H1 (cell line): ENCODE measurements at regions not wholly inside any gene's neighbourhood (a gene's known extent, or its start where the extent isn't known, plus 50 kb on each side); places are given as distances from the start of the nearest gene placed in this dataset.

Source experiments
- CTCF ChIA-PET: fragments of 300-600 bp; sonication (Branson Sonifier 250); formaldehyde crosslinking; loops from one replicate; lab custom pipeline; 2021; ENCODE audit not compliant: partially characterized antibody; lab: Charles Lee
- POLR2A ChIA-PET: fragments of 300-600 bp; sonication (Branson Sonifier 250); formaldehyde crosslinking; loops from one replicate; lab custom pipeline; 2021; ENCODE audit warnings: inconsistent platforms; ENCODE audit not compliant: partially characterized antibody; lab: Charles Lee
- DNase-seq, 2 experiments: peaks; one replicate each; pipeline versions ENCODE4 v3.0.0 to v3.0.0-alpha.2; 2010 to 2022; ENCODE audit warnings: low spot score in 2 of 2, low read depth in 1 of 2, mixed read lengths in 1 of 2
- FAIRE-seq: peaks from 2 replicates; lab custom pipeline; 2011; peaks lifted over from hg19 to GRCh38; lab: Jason Lieb, UNC
- H2AFZ ChIP-seq: 2 replicates; pipeline ENCODE4 v1.8.1; 2012; ENCODE audit warnings: low read length, inconsistent platforms
- H2AK5ac ChIP-seq: 2 replicates; pipeline ENCODE4 v1.6.1; 2013; ENCODE audit warnings: low read depth, low read length
- H2BK120ac ChIP-seq: replicated peaks from 2 replicates; pipeline ENCODE3; 2013; ENCODE audit warnings: low read depth, low read length, inconsistent platforms
- H2BK12ac ChIP-seq: 2 replicates; pipeline ENCODE4 v1.6.1; 2013; ENCODE audit warnings: low read depth, low read length
- H2BK15ac ChIP-seq: 2 replicates; pipeline ENCODE4 v1.6.1; 2013; ENCODE audit warnings: low read length
- H2BK20ac ChIP-seq: 2 replicates; pipeline ENCODE4 v1.6.1; 2013; ENCODE audit warnings: low read length
- H2BK5ac ChIP-seq: 2 replicates; pipeline ENCODE4 v1.6.1; 2013; ENCODE audit warnings: low read depth, low read length
- H3K14ac ChIP-seq: 2 replicates; pipeline ENCODE4 v1.6.1; 2013; ENCODE audit warnings: inconsistent platforms; ENCODE audit not compliant: insufficient read length
- H3K18ac ChIP-seq: 2 replicates; pipeline ENCODE4 v1.6.1; 2013; ENCODE audit warnings: low read length; ENCODE audit errors: extremely low read depth
- H3K23ac ChIP-seq: 2 replicates; pipeline ENCODE4 v1.6.1; 2013; ENCODE audit warnings: inconsistent platforms; ENCODE audit not compliant: insufficient read length
- H3K23me2 ChIP-seq: 2 replicates; pipeline ENCODE4 v1.6.1; 2013; ENCODE audit warnings: low read depth, low read length
- H3K27ac ChIP-seq: 2 replicates; pipeline ENCODE4 v1.6.1; 2011; ENCODE audit warnings: low read depth, low read length, inconsistent platforms
- H3K27me3 ChIP-seq, 4 experiments: replicated peaks in 1 of 4; 1 replicate in 1 of 4; 2 replicates in 3 of 4; pipeline versions ENCODE4 v1.6.1 to v1.8.1; 2011 to 2013; ENCODE audit warnings: low read length in 3 of 4, mild to moderate bottlenecking in 3 of 4, inconsistent platforms in 2 of 4, mixed read lengths in 2 of 4, moderate library complexity in 1 of 4; ENCODE audit not compliant: control insufficient read depth in 3 of 4, insufficient read depth in 3 of 4; ENCODE audit errors: extremely low read depth in 1 of 4
- H3K36me3 ChIP-seq, 4 experiments: 2 replicates each; pipeline versions ENCODE4 v1.6.1 to v1.8.1; 2011 to 2013; ENCODE audit warnings: mild to moderate bottlenecking in 4 of 4, low read length in 3 of 4, moderate library complexity in 2 of 4, control low read depth in 1 of 4, inconsistent platforms in 1 of 4; ENCODE audit not compliant: insufficient read depth in 4 of 4, control insufficient read depth in 2 of 4
- H3K4ac ChIP-seq: replicated peaks from 2 replicates; pipeline ENCODE3; 2013; ENCODE audit warnings: low read length, low read depth, mixed read lengths, inconsistent platforms; ENCODE audit not compliant: insufficient read length
- H3K4me1 ChIP-seq, 4 experiments: replicated peaks in 1 of 4; 1 replicate in 1 of 4; 2 replicates in 3 of 4; pipeline versions ENCODE4 v1.6.1 to v1.8.1; 2011 to 2013; ENCODE audit warnings: low read length in 3 of 4, inconsistent platforms in 2 of 4, mixed read lengths in 1 of 4; ENCODE audit not compliant: insufficient read depth in 4 of 4, control insufficient read depth in 3 of 4
- H3K4me2 ChIP-seq, 2 experiments: 2 replicates each; pipeline versions ENCODE4 v1.6.1 to v1.8.1; 2011 to 2013; ENCODE audit warnings: low read depth in 2 of 2, low read length in 2 of 2, control low read depth in 1 of 2, inconsistent platforms in 1 of 2, mild to moderate bottlenecking in 1 of 2; ENCODE audit not compliant: insufficient read depth in 1 of 2
- H3K4me3 ChIP-seq, 4 experiments: fragments of 200-600, 300-600 bp in 1 of 4; sonication (generic), shearing (Covaris generic), sonication (Bioruptor Twin) in 1 of 4; 2 replicates each; pipeline versions ENCODE4 v1.5.1 to v1.8.1; 2011 to 2016; ENCODE audit warnings: low read length in 4 of 4, low read depth in 3 of 4, control low read depth in 2 of 4, inconsistent platforms in 2 of 4, mild to moderate bottlenecking in 2 of 4, mixed read lengths in 1 of 4, moderate library complexity in 1 of 4; ENCODE audit not compliant: insufficient read depth in 2 of 4; ENCODE audit errors: extremely low read depth in 1 of 4
- H3K56ac ChIP-seq: replicated peaks from 2 replicates; pipeline ENCODE3; 2013; ENCODE audit warnings: low read depth, mild to moderate bottlenecking, mixed read lengths, low read length, inconsistent platforms; ENCODE audit not compliant: insufficient read length
- H3K79me1 ChIP-seq: 2 replicates; pipeline ENCODE4 v1.6.1; 2013; ENCODE audit warnings: low read depth, low read length, control low read depth
- H3K79me2 ChIP-seq, 2 experiments: 2 replicates each; pipeline versions ENCODE4 v1.6.1 to v1.8.1; 2012 to 2013; ENCODE audit warnings: low read length in 2 of 2, mild to moderate bottlenecking in 2 of 2, inconsistent platforms in 1 of 2; ENCODE audit not compliant: insufficient read depth in 2 of 2, control insufficient read depth in 1 of 2
- H3K9ac ChIP-seq, 4 experiments: replicated peaks in 1 of 4; 1 replicate in 1 of 4; 2 replicates in 3 of 4; pipeline versions ENCODE4 v1.6.1 to v1.8.1; 2011 to 2013; ENCODE audit warnings: low read depth in 3 of 4, low read length in 3 of 4, control low read depth in 2 of 4, mild to moderate bottlenecking in 2 of 4, moderate library complexity in 2 of 4, inconsistent platforms in 1 of 4; ENCODE audit errors: extremely low read depth in 1 of 4
- H3K9me3 ChIP-seq, 2 experiments: 2 replicates each; pipeline versions ENCODE4 v1.6.1 to v1.8.1; 2012 to 2013; ENCODE audit warnings: mild to moderate bottlenecking in 2 of 2, moderate library complexity in 2 of 2, control low read depth in 1 of 2, inconsistent platforms in 1 of 2, low read depth in 1 of 2, low read length in 1 of 2, mixed read lengths in 1 of 2; ENCODE audit not compliant: insufficient read depth in 2 of 2
- H4K20me1 ChIP-seq, 2 experiments: replicated peaks in 1 of 2; 2 replicates each; pipeline versions ENCODE3 to v1.8.1; 2011 to 2013; ENCODE audit warnings: inconsistent platforms in 2 of 2, low read length in 2 of 2, mild to moderate bottlenecking in 1 of 2; ENCODE audit not compliant: insufficient read depth in 2 of 2, control insufficient read depth in 1 of 2
- H4K5ac ChIP-seq: 2 replicates; pipeline ENCODE4 v1.6.1; 2013; ENCODE audit warnings: low read length, low read depth, mixed read lengths, inconsistent platforms; ENCODE audit not compliant: insufficient read length
- H4K8ac ChIP-seq: 2 replicates; pipeline ENCODE4 v1.8.0; 2013; ENCODE audit warnings: mild to moderate bottlenecking, moderate library complexity, low read length, inconsistent platforms; ENCODE audit not compliant: insufficient read depth; ENCODE audit errors: extremely low read depth
- H4K91ac ChIP-seq: replicated peaks from 2 replicates; pipeline ENCODE3; 2013; ENCODE audit warnings: low read length, mixed read lengths, inconsistent platforms; ENCODE audit not compliant: insufficient read length
- BCL11A ChIP-seq, 2 experiments: IDR thresholded peaks; one replicate each; pipeline ENCODE4 v1.6.1; 2011; ENCODE audit warnings: low read depth in 2 of 2, low read length in 2 of 2, mild to moderate bottlenecking in 2 of 2
- CTBP2 ChIP-seq: IDR thresholded peaks from 2 replicates; pipeline ENCODE4 v1.7.0; 2011; ENCODE audit warnings: borderline replicate concordance, mild to moderate bottlenecking, moderate library complexity, mixed read lengths, low read length; ENCODE audit not compliant: insufficient read depth, insufficient read length
- EGR1 ChIP-seq: IDR thresholded peaks from 2 replicates; pipeline ENCODE4 v1.6.1; 2011; ENCODE audit warnings: low read depth, low read length, borderline replicate concordance
- GABPA ChIP-seq: IDR thresholded peaks from 2 replicates; pipeline ENCODE4 v1.6.1; 2011; ENCODE audit warnings: mild to moderate bottlenecking, low read length, moderate library complexity, borderline replicate concordance; ENCODE audit not compliant: insufficient read depth
- RAD21 ChIP-seq, 2 experiments: IDR thresholded peaks in 1 of 2; conservative IDR thresholded peaks in 1 of 2; 2 replicates each; pipeline ENCODE4 v1.6.1; 2011; ENCODE audit warnings: low read depth in 2 of 2, low read length in 2 of 2, improper control_type of control experiment in 1 of 2, inconsistent platforms in 1 of 2, mild to moderate bottlenecking in 1 of 2, moderate library complexity in 1 of 2
- RFX5 ChIP-seq: IDR thresholded peaks from 2 replicates; pipeline ENCODE4 v1.6.1; 2011; ENCODE audit warnings: low read depth, low read length, improper control_type of control experiment, borderline replicate concordance
- SRF ChIP-seq: IDR thresholded peaks from 2 replicates; pipeline ENCODE4 v1.6.1; 2011; ENCODE audit warnings: mild to moderate bottlenecking, low read depth, low read length, moderate library complexity
- WGBS, 2 experiments: shearing (Covaris generic) in 1 of 2; methylation state at CpG; one replicate each; pipeline versions ENCODE4 v1.1.6 to v1.1.7; 2013 to 2015; ENCODE audit warnings: low lambda C conversion rate in 2 of 2, mixed read lengths in 2 of 2, inconsistent platforms in 1 of 2, low coverage in 1 of 2, missing lambda C conversion rate in 1 of 2; ENCODE audit not compliant: insufficient replicate concordance in 2 of 2, insufficient coverage in 1 of 2, insufficient read length in 1 of 2; ENCODE audit errors: extremely low coverage in 1 of 2, missing lambda C conversion rate in 1 of 2; 5-methylcytosine and 5-hydroxymethylcytosine counted together

DNA sequence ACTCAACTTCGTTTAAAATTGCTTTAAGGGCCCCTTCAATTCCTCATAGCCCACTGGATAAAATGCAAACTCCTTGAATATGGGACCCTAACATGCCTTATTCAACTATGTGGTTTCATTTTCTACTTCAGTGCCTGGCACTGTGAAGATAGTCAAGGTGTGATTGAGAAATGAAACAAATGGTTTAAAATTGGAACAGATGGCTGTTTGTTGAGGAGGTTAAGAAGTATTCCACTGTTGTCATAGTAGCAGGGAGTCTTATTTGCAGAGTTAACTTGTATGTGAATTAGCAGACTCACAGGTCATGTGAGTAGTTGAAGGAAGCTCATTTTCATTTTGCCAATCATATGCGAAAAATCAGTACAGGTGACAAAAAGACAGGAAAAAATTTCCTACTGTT lies 593.3 kb downstream of the KCTD8 start:
- CTCF ChIA-PET = no interaction called here
- Histone ChIP-seq H3K9ac (no peak overlapping the region), H3K9me3 (no peaks in the 10 kb centered on the region), H4K5ac (no peak overlapping the region), H4K20me1 (no peaks in the 10 kb centered on the region), H2BK15ac (no peak overlapping the region), H3K4ac (no peak overlapping the region), H3K4me1 (no peaks in the 10 kb centered on the region), H2BK5ac (no peak overlapping the region), H2AK5ac (no peak overlapping the region), H3K14ac (no peak overlapping the region), H3K18ac (no peak overlapping the region), H4K91ac (no peak overlapping the region), H3K56ac (no peak overlapping the region), H3K23ac (no peak overlapping the region), H3K23me2 (no peaks in the 10 kb centered on the region), H3K4me3 (no peak overlapping the region), H2BK120ac (no peak overlapping the region), H2BK20ac (no peak overlapping the region), H3K36me3 (no peaks in the 10 kb centered on the region), H2BK12ac (no peak overlapping the region), H4K8ac (no peak overlapping the region), H2AFZ (peak overlapping the region; percentile 15; the same call in 1 of the 2 replicates), H3K27me3 (no peaks in the 10 kb centered on the region), H3K79me2 (no peaks in the 10 kb centered on the region), H3K4me2 (no peak overlapping the region), H3K79me1 (no peaks in the 10 kb centered on the region), H3K27ac (no peak overlapping the region)
- FAIRE-seq = no peak
- WGBS, 2 experiments = 80% methylated on average over 2 of the region's 2 CpGs; no CpG with 5 or more reads in 1 of the 2 experiments
- POLR2A ChIA-PET = no interaction called here
- no peak for TF ChIP-seq BCL11A (IDR thresholded peaks at IDR 0.05; ENCODE audit: low read depth in 2 of 2, low read length in 2 of 2)
- no peak for TF ChIP-seq CTBP2
- no peak for TF ChIP-seq RAD21 (IDR thresholded peaks at IDR 0.05 in 1 of 2, conservative IDR thresholded peaks at IDR 0.05 in 1 of 2; ENCODE audit: low read depth in 2 of 2, low read length in 2 of 2)
- no peak for TF ChIP-seq RFX5
- TF ChIP-seq EGR1 = no peak
- TF ChIP-seq SRF = no peak
- no peak for TF ChIP-seq GABPA
- no peak for DNase-seq
